ENCODE measurements at regions not wholly inside any gene's neighbourhood (a gene's known extent, or its start where the extent isn't known, plus 50 kb on each side); places are given as distances from the start of the nearest gene placed in this dataset.

DNA sequence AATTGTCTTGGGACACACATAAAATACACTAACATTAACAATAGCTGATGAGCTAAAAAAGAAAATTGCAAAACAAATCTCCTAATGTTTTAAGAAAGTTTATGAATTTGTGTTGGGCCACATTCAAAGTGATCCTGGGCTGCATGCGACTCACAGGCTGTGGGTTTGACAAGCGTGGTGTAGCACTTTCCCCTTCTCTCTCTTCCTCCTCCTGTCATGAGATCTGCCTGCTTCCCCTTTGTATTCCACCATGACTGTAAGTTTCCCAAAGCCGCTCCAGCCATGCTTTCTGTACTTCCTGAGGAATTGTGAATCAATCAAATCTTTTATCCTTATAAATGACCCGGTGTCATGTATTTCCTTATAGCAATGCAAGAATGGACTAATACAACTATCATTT is 178.0 kb downstream of the TLR4 start:
- no peak for TF ChIP-seq EZH2phosphoT487 (IDR thresholded peaks at IDR 0.05; ENCODE audit: unreplicated experiment)
- TF ChIP-seq, protein P1, sequence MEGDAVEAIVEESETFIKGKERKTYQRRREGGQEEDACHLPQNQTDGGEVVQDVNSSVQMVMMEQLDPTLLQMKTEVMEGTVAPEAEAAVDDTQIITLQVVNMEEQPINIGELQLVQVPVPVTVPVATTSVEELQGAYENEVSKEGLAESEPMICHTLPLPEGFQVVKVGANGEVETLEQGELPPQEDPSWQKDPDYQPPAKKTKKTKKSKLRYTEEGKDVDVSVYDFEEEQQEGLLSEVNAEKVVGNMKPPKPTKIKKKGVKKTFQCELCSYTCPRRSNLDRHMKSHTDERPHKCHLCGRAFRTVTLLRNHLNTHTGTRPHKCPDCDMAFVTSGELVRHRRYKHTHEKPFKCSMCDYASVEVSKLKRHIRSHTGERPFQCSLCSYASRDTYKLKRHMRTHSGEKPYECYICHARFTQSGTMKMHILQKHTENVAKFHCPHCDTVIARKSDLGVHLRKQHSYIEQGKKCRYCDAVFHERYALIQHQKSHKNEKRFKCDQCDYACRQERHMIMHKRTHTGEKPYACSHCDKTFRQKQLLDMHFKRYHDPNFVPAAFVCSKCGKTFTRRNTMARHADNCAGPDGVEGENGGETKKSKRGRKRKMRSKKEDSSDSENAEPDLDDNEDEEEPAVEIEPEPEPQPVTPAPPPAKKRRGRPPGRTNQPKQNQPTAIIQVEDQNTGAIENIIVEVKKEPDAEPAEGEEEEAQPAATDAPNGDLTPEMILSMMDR (conservative IDR thresholded peaks at IDR 0.05; ENCODE audit: low read depth in 2 of 2), result no peak
- no peak for TF ChIP-seq STAT1 (IDR thresholded peaks at IDR 0.05; ENCODE audit: unreplicated experiment)
- TF ChIP-seq CREB1 (CRISPR knock-in tag; IDR thresholded peaks at IDR 0.05; ENCODE audit: low read depth), result no peak
- TF ChIP-seq, protein P2, sequence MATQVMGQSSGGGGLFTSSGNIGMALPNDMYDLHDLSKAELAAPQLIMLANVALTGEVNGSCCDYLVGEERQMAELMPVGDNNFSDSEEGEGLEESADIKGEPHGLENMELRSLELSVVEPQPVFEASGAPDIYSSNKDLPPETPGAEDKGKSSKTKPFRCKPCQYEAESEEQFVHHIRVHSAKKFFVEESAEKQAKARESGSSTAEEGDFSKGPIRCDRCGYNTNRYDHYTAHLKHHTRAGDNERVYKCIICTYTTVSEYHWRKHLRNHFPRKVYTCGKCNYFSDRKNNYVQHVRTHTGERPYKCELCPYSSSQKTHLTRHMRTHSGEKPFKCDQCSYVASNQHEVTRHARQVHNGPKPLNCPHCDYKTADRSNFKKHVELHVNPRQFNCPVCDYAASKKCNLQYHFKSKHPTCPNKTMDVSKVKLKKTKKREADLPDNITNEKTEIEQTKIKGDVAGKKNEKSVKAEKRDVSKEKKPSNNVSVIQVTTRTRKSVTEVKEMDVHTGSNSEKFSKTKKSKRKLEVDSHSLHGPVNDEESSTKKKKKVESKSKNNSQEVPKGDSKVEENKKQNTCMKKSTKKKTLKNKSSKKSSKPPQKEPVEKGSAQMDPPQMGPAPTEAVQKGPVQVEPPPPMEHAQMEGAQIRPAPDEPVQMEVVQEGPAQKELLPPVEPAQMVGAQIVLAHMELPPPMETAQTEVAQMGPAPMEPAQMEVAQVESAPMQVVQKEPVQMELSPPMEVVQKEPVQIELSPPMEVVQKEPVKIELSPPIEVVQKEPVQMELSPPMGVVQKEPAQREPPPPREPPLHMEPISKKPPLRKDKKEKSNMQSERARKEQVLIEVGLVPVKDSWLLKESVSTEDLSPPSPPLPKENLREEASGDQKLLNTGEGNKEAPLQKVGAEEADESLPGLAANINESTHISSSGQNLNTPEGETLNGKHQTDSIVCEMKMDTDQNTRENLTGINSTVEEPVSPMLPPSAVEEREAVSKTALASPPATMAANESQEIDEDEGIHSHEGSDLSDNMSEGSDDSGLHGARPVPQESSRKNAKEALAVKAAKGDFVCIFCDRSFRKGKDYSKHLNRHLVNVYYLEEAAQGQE (IDR thresholded peaks at IDR 0.05; ENCODE audit: unreplicated experiment), result no peak
- no peak for TF ChIP-seq POLR2AphosphoS5 (IDR thresholded peaks at IDR 0.05; ENCODE audit: low read depth)
- no peak for TF ChIP-seq EZH2 (IDR thresholded peaks at IDR 0.05; ENCODE audit: low read depth, unreplicated experiment)
- TF ChIP-seq ZNF331 (CRISPR knock-in tag; IDR thresholded peaks at IDR 0.05; ENCODE audit: low read depth), result no peak
- TF ChIP-seq JUNB (IDR thresholded peaks at IDR 0.05; ENCODE audit: unreplicated experiment), result no peak
- TF ChIP-seq, protein P3, sequence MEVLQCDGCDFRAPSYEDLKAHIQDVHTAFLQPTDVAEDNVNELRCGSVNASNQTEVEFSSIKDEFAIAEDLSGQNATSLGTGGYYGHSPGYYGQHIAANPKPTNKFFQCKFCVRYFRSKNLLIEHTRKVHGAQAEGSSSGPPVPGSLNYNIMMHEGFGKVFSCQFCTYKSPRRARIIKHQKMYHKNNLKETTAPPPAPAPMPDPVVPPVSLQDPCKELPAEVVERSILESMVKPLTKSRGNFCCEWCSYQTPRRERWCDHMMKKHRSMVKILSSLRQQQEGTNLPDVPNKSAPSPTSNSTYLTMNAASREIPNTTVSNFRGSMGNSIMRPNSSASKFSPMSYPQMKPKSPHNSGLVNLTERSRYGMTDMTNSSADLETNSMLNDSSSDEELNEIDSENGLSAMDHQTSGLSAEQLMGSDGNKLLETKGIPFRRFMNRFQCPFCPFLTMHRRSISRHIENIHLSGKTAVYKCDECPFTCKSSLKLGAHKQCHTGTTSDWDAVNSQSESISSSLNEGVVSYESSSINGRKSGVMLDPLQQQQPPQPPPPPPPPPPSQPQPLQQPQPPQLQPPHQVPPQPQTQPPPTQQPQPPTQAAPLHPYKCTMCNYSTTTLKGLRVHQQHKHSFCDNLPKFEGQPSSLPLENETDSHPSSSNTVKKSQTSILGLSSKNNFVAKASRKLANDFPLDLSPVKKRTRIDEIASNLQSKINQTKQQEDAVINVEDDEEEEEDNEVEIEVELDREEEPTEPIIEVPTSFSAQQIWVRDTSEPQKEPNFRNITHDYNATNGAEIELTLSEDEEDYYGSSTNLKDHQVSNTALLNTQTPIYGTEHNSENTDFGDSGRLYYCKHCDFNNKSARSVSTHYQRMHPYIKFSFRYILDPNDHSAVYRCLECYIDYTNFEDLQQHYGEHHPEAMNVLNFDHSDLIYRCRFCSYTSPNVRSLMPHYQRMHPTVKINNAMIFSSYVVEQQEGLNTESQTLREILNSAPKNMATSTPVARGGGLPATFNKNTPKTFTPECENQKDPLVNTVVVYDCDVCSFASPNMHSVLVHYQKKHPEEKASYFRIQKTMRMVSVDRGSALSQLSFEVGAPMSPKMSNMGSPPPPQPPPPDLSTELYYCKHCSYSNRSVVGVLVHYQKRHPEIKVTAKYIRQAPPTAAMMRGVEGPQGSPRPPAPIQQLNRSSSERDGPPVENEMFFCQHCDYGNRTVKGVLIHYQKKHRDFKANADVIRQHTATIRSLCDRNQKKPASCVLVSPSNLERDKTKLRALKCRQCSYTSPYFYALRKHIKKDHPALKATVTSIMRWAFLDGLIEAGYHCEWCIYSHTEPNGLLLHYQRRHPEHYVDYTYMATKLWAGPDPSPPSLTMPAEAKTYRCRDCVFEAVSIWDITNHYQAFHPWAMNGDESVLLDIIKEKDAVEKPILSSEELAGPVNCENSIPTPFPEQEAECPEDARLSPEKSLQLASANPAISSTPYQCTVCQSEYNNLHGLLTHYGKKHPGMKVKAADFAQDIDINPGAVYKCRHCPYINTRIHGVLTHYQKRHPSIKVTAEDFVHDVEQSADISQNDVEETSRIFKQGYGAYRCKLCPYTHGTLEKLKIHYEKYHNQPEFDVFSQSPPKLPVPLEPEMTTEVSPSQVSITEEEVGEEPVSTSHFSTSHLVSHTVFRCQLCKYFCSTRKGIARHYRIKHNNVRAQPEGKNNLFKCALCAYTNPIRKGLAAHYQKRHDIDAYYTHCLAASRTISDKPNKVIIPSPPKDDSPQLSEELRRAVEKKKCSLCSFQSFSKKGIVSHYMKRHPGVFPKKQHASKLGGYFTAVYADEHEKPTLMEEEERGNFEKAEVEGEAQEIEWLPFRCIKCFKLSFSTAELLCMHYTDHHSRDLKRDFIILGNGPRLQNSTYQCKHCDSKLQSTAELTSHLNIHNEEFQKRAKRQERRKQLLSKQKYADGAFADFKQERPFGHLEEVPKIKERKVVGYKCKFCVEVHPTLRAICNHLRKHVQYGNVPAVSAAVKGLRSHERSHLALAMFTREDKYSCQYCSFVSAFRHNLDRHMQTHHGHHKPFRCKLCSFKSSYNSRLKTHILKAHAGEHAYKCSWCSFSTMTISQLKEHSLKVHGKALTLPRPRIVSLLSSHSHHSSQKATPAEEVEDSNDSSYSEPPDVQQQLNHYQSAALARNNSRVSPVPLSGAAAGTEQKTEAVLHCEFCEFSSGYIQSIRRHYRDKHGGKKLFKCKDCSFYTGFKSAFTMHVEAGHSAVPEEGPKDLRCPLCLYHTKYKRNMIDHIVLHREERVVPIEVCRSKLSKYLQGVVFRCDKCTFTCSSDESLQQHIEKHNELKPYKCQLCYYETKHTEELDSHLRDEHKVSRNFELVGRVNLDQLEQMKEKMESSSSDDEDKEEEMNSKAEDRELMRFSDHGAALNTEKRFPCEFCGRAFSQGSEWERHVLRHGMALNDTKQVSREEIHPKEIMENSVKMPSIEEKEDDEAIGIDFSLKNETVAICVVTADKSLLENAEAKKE (CRISPR knock-in tag; IDR thresholded peaks at IDR 0.05), result no peak
- no peak for TF ChIP-seq NANOG (IDR thresholded peaks at IDR 0.05; ENCODE audit: borderline replicate concordance)
- TF ChIP-seq ETS1 (IDR thresholded peaks at IDR 0.05), result no peak
- no peak for TF ChIP-seq ZNF114 (CRISPR knock-in tag; IDR thresholded peaks at IDR 0.05)

All from GM23338 (cell line).